A673 (cell line): ENCODE measurements at regions not wholly inside any gene's neighbourhood (a gene's known extent, or its start where the extent isn't known, plus 50 kb on each side); places are given as distances from the start of the nearest gene placed in this dataset.
"Not testable (repeated sequence)": the region's sequence is repeated elsewhere in the genome, so short reads cannot be mapped to it uniquely, and the experiment has no call there.

ENCODE experiments used
- BruUV-seq: library from RNA; stranded (reverse); fragments of 400-500 nt; replicated peaks from 2 replicates; lab custom pipeline; 2021; lab: Mats Ljungman, UMichigan
- CTCF ChIA-PET: fragments of 300-600 bp; sonication (Branson Sonifier 250); formaldehyde crosslinking; loops from one replicate; lab custom pipeline; 2022; ENCODE audit warnings: antibody characterized with exemption; lab: Charles Lee
- POLR2A ChIA-PET: fragments of 300-600 bp; sonication (Branson Sonifier 250); formaldehyde crosslinking; loops from one replicate; lab custom pipeline; 2022; ENCODE audit warnings: antibody characterized with exemption; ENCODE audit not compliant: low non-redundant PET; lab: Charles Lee
- DNase-seq: peaks from one replicate; pipeline ENCODE4 v3.0.0-alpha.2; 2015; ENCODE audit warnings: low spot score
- H3K27ac ChIP-seq: fragments of 200-600 bp; sonication (generic); 2 replicates; pipeline ENCODE4 v1.5.1; 2016; ENCODE audit warnings: mixed run types, low read depth, mild to moderate bottlenecking, mixed read lengths, antibody characterized with exemption, low read length; ENCODE audit not compliant: poor library complexity, severe bottlenecking
- H3K27me3 ChIP-seq: fragments of 200-600 bp; sonication (generic); replicated peaks from 2 replicates; pipeline ENCODE4 v1.6.1; 2017; ENCODE audit warnings: mixed run types, low read depth, mild to moderate bottlenecking, mixed read lengths, antibody characterized with exemption, low read length; ENCODE audit not compliant: insufficient read depth, poor library complexity
- H3K36me3 ChIP-seq: fragments of 200-600 bp; sonication (generic); 2 replicates; pipeline ENCODE4 v1.6.1; 2016; ENCODE audit warnings: mixed run types, mild to moderate bottlenecking, mixed read lengths, antibody characterized with exemption, low read length; ENCODE audit not compliant: insufficient read depth, poor library complexity, severe bottlenecking
- H3K4me1 ChIP-seq: fragments of 200-600 bp; sonication (generic); 2 replicates; pipeline ENCODE4 v1.6.1; 2017; ENCODE audit warnings: mixed run types, mild to moderate bottlenecking, mixed read lengths, antibody characterized with exemption, low read length; ENCODE audit not compliant: insufficient read depth, poor library complexity, severe bottlenecking
- H3K4me3 ChIP-seq: fragments of 200-600 bp; sonication (generic); 2 replicates; pipeline ENCODE4 v1.5.1; 2016; ENCODE audit warnings: low read depth, mixed run types, mild to moderate bottlenecking, mixed read lengths, low read length; ENCODE audit not compliant: poor library complexity, severe bottlenecking
- H3K9me3 ChIP-seq: fragments of 200-600 bp; sonication (generic); 2 replicates; pipeline ENCODE4 v1.6.1; 2016; ENCODE audit warnings: mixed run types, low read depth, mild to moderate bottlenecking, mixed read lengths, antibody characterized with exemption, low read length; ENCODE audit not compliant: poor library complexity, severe bottlenecking
- EZH2 ChIP-seq: fragments of 200-600 bp; sonication (generic); IDR thresholded peaks from 2 replicates; pipeline ENCODE4 v1.6.1; 2017; ENCODE audit warnings: borderline replicate concordance, low read depth, mild to moderate bottlenecking, mixed read lengths, antibody characterized with exemption, low read length; ENCODE audit not compliant: poor library complexity, severe bottlenecking
- intact Hi-C: fragments of 100-400 bp; cut with micrococcal nuclease; formaldehyde crosslinking; loops from one replicate; pipeline ENCODE4 v1.10.0; 2022; ENCODE audit not compliant: unreplicated experiment
- TF ChIP-seq, protein P1 (sequence below): fragments of 300-800, 200-600 bp; sonication (generic); conservative IDR thresholded peaks from 2 replicates; pipeline ENCODE4 v1.5.1; 2017; ENCODE audit warnings: low read depth, mild to moderate bottlenecking, antibody characterized with exemption, low read length, moderate library complexity, mixed read lengths

DNA sequence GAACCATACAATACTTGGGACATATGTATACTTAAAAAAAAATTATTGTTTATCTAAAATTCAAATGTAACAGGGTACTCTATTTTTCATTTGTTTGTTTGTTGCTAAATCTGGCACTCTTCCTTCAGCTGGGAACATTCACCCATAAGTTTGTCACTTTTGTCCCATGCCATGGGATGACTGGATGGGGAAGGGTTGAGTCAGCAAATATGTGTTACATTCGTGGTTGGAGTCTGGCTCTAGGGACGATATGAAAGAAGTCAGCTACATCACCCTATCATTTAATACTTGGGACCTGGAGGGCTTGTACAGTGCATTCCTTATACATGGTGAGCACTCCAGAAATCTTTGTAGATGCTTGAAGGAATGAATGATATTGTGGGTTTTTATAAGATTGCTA is 131.3 kb downstream of the IPO8 start:
- ChIA-PET CTCF (no interaction called here), POLR2A (no interaction called here)
- intact Hi-C loops: no loop called here
- no TSS peak for BruUV-seq
- no peak for DNase-seq
- Histone ChIP-seq H3K9me3 (no peaks in the 10 kb centered on the region), H3K36me3 (no peaks in the 10 kb centered on the region), H3K4me1 (no peaks in the 10 kb centered on the region), H3K27ac (no peak overlapping the region), H3K4me3 (no peak overlapping the region), H3K27me3 (no peaks in the 10 kb centered on the region)
- TF ChIP-seq EZH2: no peak
- TF ChIP-seq, protein P1, sequence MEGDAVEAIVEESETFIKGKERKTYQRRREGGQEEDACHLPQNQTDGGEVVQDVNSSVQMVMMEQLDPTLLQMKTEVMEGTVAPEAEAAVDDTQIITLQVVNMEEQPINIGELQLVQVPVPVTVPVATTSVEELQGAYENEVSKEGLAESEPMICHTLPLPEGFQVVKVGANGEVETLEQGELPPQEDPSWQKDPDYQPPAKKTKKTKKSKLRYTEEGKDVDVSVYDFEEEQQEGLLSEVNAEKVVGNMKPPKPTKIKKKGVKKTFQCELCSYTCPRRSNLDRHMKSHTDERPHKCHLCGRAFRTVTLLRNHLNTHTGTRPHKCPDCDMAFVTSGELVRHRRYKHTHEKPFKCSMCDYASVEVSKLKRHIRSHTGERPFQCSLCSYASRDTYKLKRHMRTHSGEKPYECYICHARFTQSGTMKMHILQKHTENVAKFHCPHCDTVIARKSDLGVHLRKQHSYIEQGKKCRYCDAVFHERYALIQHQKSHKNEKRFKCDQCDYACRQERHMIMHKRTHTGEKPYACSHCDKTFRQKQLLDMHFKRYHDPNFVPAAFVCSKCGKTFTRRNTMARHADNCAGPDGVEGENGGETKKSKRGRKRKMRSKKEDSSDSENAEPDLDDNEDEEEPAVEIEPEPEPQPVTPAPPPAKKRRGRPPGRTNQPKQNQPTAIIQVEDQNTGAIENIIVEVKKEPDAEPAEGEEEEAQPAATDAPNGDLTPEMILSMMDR: no peak

DNA sequence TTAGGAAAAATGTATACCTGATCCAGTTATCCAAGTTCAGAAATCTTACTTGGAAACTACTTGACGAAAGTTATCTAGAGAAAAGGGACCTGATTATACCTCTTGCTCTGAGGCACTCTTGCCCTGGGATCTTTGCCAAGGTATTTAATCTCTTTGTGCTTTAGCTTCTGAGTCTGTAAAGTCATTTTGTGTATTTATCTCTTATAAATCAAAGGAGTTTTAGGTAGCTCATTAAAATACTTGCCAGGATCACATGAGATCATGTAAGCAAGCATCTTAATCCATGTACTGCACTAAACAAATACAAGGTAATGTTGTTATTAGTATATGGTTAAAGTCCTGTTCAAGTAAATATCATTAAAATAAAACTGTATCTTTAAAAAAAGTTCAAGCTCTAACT is 147.5 kb downstream of the IPO8 start:
- intact Hi-C loops: no loop called here
- Histone ChIP-seq H3K4me3 (no peak overlapping the region), H3K27me3 (no peaks in the 10 kb centered on the region), H3K27ac (no peak overlapping the region), H3K9me3 (no peaks in the 10 kb centered on the region), H3K36me3 (no peaks in the 10 kb centered on the region), H3K4me1 (no peaks in the 10 kb centered on the region)
- ChIA-PET CTCF (no interaction called here), POLR2A (no interaction called here)
- TF ChIP-seq EZH2: no peak
- TF ChIP-seq, protein P1: no peak
- no TSS peak for BruUV-seq
- DNase-seq: no peak

DNA sequence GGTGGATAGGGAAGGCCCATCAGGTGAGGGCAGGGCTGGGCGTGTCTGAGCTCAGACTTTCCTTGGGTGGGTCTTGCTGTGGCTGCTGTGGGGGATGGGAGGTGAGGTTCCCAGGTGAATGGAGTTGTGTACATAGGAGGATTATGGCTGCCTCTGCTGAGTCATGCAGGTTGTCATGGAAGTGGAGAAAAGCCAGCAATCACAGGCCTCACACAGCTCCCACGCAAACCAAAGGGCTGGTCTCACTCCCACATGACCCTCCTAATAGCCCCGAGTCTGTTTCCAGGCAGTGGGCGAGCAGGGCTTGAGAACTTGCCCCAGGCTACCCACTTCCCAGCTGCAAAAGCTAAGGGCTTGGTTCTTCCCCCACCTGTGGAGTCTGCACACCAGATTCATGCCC is 149.5 kb downstream of the IPO8 start:
- BruUV-seq: no TSS peak
- intact Hi-C loops: no loop called here
- no peak for DNase-seq
- H3K36me3 ChIP-seq: no peaks in the 10 kb centered on the region
- ChIA-PET CTCF (no interaction called here), POLR2A (no interaction called here)
- no peak for TF ChIP-seq EZH2
- TF ChIP-seq, protein P1: no peak
- H3K27ac ChIP-seq: no peak overlapping the region
- no peaks in the 10 kb centered on the region for H3K4me1 ChIP-seq
- no peaks in the 10 kb centered on the region for H3K27me3 ChIP-seq
- no peak overlapping the region for H3K4me3 ChIP-seq
- H3K9me3 ChIP-seq: no peaks in the 10 kb centered on the region

DNA sequence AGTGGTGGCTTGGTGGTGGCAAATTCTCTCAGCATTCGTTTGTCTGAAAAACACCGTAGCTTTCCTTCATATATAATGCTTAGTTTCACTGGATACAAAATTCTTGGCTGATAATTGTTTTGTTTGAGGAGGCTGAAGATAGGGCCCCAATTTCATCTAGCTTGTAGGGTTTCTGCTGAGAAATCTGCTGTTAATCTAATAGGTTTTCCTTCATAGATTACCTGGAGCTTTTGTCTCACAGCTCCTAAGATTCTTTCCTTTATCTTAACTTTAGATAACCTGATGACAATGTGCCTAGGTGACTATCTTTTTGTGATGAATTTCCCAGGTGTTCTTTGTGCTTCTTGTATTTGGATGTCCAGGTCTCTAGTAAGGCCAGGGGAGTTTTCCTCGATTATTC is 151.0 kb downstream of the IPO8 start:
- H3K9me3 ChIP-seq, H3K27ac ChIP-seq, H3K4me1 ChIP-seq, BruUV-seq, DNase-seq, intact Hi-C loops, POLR2A ChIA-PET, H3K27me3 ChIP-seq, H3K36me3 ChIP-seq, H3K4me3 ChIP-seq, CTCF ChIA-PET: not testable (repeated sequence)
